ENCODE measurements at regions not wholly inside any gene's neighbourhood (a gene's known extent, or its start where the extent isn't known, plus 50 kb on each side); places are given as distances from the start of the nearest gene placed in this dataset.

DNA sequence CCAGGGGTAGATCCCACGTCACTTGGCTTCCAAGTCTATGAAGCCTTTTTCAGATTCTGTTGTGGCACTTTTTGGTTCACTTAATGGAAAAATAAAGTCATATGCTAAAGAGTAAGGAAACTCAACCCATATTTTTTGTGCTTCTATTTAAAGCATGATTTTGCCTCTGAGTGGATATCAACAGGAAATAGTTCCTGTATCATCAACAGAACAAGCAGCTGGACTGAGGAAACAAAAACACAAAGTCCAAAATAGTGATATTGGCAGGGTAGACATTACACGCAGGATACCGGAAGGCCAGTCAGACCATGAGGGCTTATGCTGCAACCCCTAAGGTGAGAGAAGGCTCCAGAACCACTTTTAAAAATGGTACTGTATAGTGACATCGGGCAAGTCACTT is 248.3 kb upstream of the ANO5 start:
- TF ChIP-seq, protein P1, sequence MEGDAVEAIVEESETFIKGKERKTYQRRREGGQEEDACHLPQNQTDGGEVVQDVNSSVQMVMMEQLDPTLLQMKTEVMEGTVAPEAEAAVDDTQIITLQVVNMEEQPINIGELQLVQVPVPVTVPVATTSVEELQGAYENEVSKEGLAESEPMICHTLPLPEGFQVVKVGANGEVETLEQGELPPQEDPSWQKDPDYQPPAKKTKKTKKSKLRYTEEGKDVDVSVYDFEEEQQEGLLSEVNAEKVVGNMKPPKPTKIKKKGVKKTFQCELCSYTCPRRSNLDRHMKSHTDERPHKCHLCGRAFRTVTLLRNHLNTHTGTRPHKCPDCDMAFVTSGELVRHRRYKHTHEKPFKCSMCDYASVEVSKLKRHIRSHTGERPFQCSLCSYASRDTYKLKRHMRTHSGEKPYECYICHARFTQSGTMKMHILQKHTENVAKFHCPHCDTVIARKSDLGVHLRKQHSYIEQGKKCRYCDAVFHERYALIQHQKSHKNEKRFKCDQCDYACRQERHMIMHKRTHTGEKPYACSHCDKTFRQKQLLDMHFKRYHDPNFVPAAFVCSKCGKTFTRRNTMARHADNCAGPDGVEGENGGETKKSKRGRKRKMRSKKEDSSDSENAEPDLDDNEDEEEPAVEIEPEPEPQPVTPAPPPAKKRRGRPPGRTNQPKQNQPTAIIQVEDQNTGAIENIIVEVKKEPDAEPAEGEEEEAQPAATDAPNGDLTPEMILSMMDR (IDR thresholded peaks at IDR 0.05), result no peak

DNA sequence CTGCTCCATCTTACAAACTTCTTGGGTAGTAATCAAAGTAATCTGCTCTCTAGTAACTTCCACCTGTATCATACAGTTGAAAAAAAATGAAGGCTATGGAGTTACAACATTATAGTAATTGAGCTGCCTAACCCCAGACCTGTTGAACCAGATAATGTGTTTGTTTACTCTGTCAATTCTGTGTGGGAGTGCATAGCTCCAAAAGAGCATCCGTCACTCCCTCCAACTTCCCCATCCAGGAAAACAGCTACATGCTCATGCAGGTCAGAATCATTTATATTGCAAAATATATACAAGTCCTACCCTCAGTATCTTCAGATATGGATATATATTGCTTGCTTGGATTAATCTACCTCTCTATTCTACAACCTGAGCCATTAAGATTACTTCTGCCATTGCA is 244.0 kb upstream of the ANO5 start:
- TF ChIP-seq, protein P1 (IDR thresholded peaks at IDR 0.05), result no peak

GRCh38 chr11:21949763-21950413 is 243.0 kb upstream of the ANO5 start:
- TF ChIP-seq, protein P1 (IDR thresholded peaks at IDR 0.05), result no peak

DNA sequence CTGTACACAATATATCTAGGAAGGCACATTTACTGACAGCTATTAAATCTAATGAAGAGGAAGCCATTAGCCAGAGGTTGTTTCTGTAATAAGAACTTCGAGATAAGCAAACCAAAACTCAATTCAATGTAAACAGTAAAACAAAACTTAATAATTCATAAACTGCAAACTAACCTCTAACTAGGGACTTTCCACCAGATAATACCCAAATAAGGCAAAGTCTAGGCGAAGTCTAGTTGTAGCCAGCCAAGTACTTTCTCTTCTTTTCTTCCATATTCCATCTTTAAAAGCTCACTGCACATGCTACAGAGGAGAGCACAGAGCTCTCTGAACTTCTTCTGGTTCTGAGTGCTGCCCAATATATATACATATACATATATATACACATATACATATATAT is 229.9 kb upstream of the ANO5 start:
- TF ChIP-seq, protein P1 (IDR thresholded peaks at IDR 0.05), result no peak

DNA sequence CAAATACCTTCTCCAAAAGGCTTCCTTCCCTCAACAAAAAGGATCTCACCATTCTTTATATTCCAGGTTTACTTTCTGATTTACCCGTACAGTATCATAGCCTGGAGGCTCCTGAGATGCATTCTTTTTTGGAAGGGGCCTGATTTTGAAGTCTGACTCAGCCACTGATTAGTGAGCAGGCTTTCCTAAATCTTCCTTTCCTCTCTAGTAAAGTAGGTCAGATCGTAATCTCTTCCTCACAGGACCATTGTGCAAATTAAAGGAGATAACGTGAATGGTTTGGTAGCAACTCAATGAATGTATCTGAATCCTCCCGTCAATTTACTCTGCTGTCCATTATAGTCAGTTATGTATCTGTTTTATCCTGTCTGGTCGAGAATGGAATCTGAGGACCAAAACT is 227.7 kb upstream of the ANO5 start:
- TF ChIP-seq, protein P1 (IDR thresholded peaks at IDR 0.05), result no peak

- TF ChIP-seq, protein P1 (IDR thresholded peaks at IDR 0.05), result no peak
Observed at GRCh38 chr11:21968702-21969101, 224.2 kb upstream of the ANO5 start.

GRCh38 chr11:21969841-21970240 is 223.0 kb upstream of the ANO5 start:
- TF ChIP-seq, protein P1 (IDR thresholded peaks at IDR 0.05), result no peak

- TF ChIP-seq, protein P1 (IDR thresholded peaks at IDR 0.05), result no peak
Observed at GRCh38 chr11:21975242-21975641, 217.6 kb upstream of the ANO5 start.

All from LNCAP (cell line).